ENCODE measurements at regions not wholly inside any gene's neighbourhood (a gene's known extent, or its start where the extent isn't known, plus 50 kb on each side); places are given as distances from the start of the nearest gene placed in this dataset.

DNA sequence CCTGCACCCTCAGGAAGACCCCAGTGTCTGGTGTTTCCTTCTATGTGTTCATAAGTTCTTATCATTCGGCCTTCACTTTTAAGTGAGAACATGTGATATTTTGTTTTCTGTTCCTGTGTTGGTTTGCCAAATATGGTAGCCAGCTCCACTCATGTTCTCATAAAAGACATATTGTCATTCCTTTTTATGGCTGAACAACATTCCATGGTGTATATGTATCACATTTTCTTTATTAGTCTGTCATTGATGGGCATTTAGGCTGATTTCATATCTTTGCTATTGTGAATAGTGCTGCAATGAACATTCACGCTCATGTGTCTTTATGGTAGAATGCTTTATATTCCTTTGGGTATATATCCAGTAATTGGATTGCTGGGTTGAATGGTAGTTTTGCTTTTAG is 645.1 kb downstream of the SLC16A7 start:
- TF ChIP-seq, protein P1, sequence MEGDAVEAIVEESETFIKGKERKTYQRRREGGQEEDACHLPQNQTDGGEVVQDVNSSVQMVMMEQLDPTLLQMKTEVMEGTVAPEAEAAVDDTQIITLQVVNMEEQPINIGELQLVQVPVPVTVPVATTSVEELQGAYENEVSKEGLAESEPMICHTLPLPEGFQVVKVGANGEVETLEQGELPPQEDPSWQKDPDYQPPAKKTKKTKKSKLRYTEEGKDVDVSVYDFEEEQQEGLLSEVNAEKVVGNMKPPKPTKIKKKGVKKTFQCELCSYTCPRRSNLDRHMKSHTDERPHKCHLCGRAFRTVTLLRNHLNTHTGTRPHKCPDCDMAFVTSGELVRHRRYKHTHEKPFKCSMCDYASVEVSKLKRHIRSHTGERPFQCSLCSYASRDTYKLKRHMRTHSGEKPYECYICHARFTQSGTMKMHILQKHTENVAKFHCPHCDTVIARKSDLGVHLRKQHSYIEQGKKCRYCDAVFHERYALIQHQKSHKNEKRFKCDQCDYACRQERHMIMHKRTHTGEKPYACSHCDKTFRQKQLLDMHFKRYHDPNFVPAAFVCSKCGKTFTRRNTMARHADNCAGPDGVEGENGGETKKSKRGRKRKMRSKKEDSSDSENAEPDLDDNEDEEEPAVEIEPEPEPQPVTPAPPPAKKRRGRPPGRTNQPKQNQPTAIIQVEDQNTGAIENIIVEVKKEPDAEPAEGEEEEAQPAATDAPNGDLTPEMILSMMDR (IDR thresholded peaks at IDR 0.05), result no peak
- no peak for TF ChIP-seq POLR2A (IDR thresholded peaks at IDR 0.05)

Data from adrenal gland (tissue), 5 donors.